B cell (primary cell): ENCODE measurements at regions not wholly inside any gene's neighbourhood (a gene's known extent, or its start where the extent isn't known, plus 50 kb on each side); places are given as distances from the start of the nearest gene placed in this dataset.

Source experiments
- ATAC-seq: fragments of 200-7000 bp; cut with Tn5 transposase; one replicate; pipeline ENCODE4 v1.10.0; 2021; ENCODE audit warnings: low read depth, mild to moderate bottlenecking, moderate number of reproducible peaks, moderate library complexity
- CTCF ChIA-PET: fragments of 350-600 bp; sonication (Branson Sonifier 250); formaldehyde crosslinking; loops from one replicate; lab custom pipeline; 2021; ENCODE audit warnings: antibody characterized with exemption, inconsistent platforms; lab: Charles Lee
- POLR2A ChIA-PET: fragments of 350-600 bp; sonication (Branson Sonifier 250); formaldehyde crosslinking; loops from one replicate; lab custom pipeline; 2021; ENCODE audit warnings: antibody characterized with exemption; lab: Charles Lee
- DNase-seq: peaks from one replicate; pipeline ENCODE4 v3.0.0; 2013
- H2AFZ ChIP-seq: 2 replicates; pipeline ENCODE4 v1.6.1; 2012; ENCODE audit warnings: mild to moderate bottlenecking, low read depth, low read length; ENCODE audit not compliant: insufficient read depth, poor library complexity, severe bottlenecking
- H3K27ac ChIP-seq, 2 donors: 1 replicate in 1 of 2; 2 replicates in 1 of 2; pipeline ENCODE4 v1.5.1; 2012 to 2013; ENCODE audit warnings: low read length in 2 of 2, mild to moderate bottlenecking in 2 of 2, moderate library complexity in 1 of 2
- H3K27me3 ChIP-seq, 4 experiments: fragments of 200-600 bp in 1 of 4; sonication (generic) in 1 of 4; replicated peaks in 1 of 4; 1 replicate in 2 of 4; 2 replicates in 2 of 4; pipeline versions ENCODE4 v1.6.1 to v1.7.0; 2013 to 2016; ENCODE audit warnings: low read length in 3 of 4, mild to moderate bottlenecking in 2 of 4, mixed read lengths in 1 of 4, moderate library complexity in 1 of 4; ENCODE audit not compliant: insufficient read depth in 4 of 4, control insufficient read depth in 3 of 4; ENCODE audit errors: control extremely low read depth in 1 of 4
- H3K36me3 ChIP-seq, 2 experiments: replicated peaks in 1 of 2; 1 replicate in 1 of 2; 2 replicates in 1 of 2; pipeline versions ENCODE4 v1.6.1 to v1.7.1; 2013; ENCODE audit warnings: low read length in 1 of 2; ENCODE audit not compliant: insufficient read depth in 2 of 2, control insufficient read depth in 1 of 2; ENCODE audit errors: control extremely low read depth in 1 of 2, extremely low read depth in 1 of 2
- H3K4me1 ChIP-seq, 2 donors: fragments of 200-600 bp in 1 of 2; sonication (generic) in 1 of 2; 1 replicate in 1 of 2; 2 replicates in 1 of 2; pipeline versions ENCODE4 v1.5.1 to v1.6.1; 2013 to 2017; ENCODE audit warnings: low read length in 2 of 2; ENCODE audit not compliant: control insufficient read depth in 2 of 2, insufficient read depth in 2 of 2
- H3K4me2 ChIP-seq: replicated peaks from 2 replicates; pipeline ENCODE3; 2012; ENCODE audit warnings: mild to moderate bottlenecking, low read depth, low read length; ENCODE audit not compliant: poor library complexity, severe bottlenecking
- H3K4me3 ChIP-seq, 5 experiments: fragments of 200-600 bp in 1 of 5; sonication (generic) in 1 of 5; 1 replicate in 3 of 5; 2 replicates in 2 of 5; pipeline versions ENCODE4 v1.5.1 to v1.7.0; 2011 to 2016; ENCODE audit warnings: low read length in 4 of 5, mild to moderate bottlenecking in 4 of 5, low read depth in 2 of 5, control low read depth in 1 of 5, moderate library complexity in 1 of 5; ENCODE audit not compliant: insufficient read depth in 1 of 5; ENCODE audit errors: control extremely low read depth in 1 of 5, extremely low read depth in 1 of 5
- H3K79me2 ChIP-seq: fragments of 200-600 bp; sonication (generic); one replicate; pipeline ENCODE4 v1.6.0; 2016; ENCODE audit warnings: low read length; ENCODE audit not compliant: control insufficient read depth, insufficient read depth
- H3K9ac ChIP-seq: fragments of 200-600 bp; sonication (generic); 2 replicates; pipeline ENCODE4 v1.6.1; 2017; ENCODE audit warnings: mild to moderate bottlenecking, low read length, moderate library complexity
- H3K9me3 ChIP-seq, 3 donors: one replicate each; pipeline versions ENCODE4 v1.6.1 to v1.7.1; 2013; ENCODE audit warnings: low read length in 2 of 3; ENCODE audit not compliant: control insufficient read depth in 2 of 3, insufficient read depth in 1 of 3; ENCODE audit errors: control extremely low read depth in 1 of 3
- H4K20me1 ChIP-seq: 2 replicates; pipeline ENCODE4 v1.6.0; 2012; ENCODE audit warnings: mild to moderate bottlenecking, low read length; ENCODE audit not compliant: insufficient read depth, control insufficient read depth, poor library complexity, severe bottlenecking
- H3K27ac Mint-ChIP-seq: one replicate; pipeline ENCODE4 v1.8.0; 2021; ENCODE audit warnings: mixed read lengths
- H3K27me3 Mint-ChIP-seq: one replicate; pipeline ENCODE4 v1.8.0; 2021; ENCODE audit warnings: mixed read lengths
- H3K4me1 Mint-ChIP-seq: one replicate; pipeline ENCODE4 v1.8.0; 2021; ENCODE audit warnings: mixed read lengths
- H3K4me3 Mint-ChIP-seq: one replicate; pipeline ENCODE4 v1.8.0; 2021; ENCODE audit warnings: mixed read lengths
- H3K9me3 Mint-ChIP-seq: one replicate; pipeline ENCODE4 v1.8.0; 2022; ENCODE audit warnings: mixed read lengths; ENCODE audit not compliant: insufficient read depth
- EZH2 ChIP-seq: IDR thresholded peaks from 2 replicates; pipeline ENCODE4 v1.6.1; 2012; ENCODE audit warnings: borderline replicate concordance, low read depth, mild to moderate bottlenecking, moderate library complexity, low read length; ENCODE audit not compliant: insufficient read depth, poor library complexity, severe bottlenecking
- WGBS: methylation state at CpG from one replicate; pipeline ENCODE4 v1.1.5; 2013; ENCODE audit warnings: missing lambda C conversion rate; ENCODE audit not compliant: insufficient coverage; 5-methylcytosine and 5-hydroxymethylcytosine counted together
- intact Hi-C: fragments of 100-400 bp; cut with micrococcal nuclease; formaldehyde crosslinking; loops from one replicate; pipeline ENCODE4 v1.10.0; 2022
- TF ChIP-seq, protein P1 (sequence below): fragments of 200-600 bp; IDR thresholded peaks from one replicate; pipeline ENCODE4 v1.8.0; 2022; ENCODE audit warnings: antibody characterized with exemption, mild to moderate bottlenecking

DNA sequence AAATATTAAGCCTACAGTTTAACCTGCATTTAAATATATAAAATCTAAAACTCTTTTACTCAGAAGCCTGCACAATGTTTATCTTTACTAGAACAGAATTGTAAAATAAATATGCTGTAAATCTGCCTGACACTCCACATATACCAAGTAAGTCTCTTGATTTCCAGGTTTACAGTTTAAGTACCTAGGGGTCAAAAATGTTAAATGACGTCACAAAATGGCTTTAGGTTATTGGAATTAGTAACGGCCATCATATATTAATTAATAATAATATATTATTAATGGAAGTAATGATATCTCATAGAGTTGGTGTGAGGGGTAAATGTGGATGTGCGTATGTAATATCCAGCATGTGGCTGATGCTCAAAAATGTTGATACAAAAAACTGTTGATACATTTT, 114.8 kb upstream of the ANO5 start:
- Mint-ChIP-seq H3K27ac (no peak overlapping the region), H3K27me3 (no peaks in the 10 kb centered on the region), H3K9me3 (peaks cover 6% of the 10 kb centered on the region), H3K4me1 (no peaks in the 10 kb centered on the region), H3K4me3 (no peak overlapping the region)
- Histone ChIP-seq H3K9ac (no peak overlapping the region), H3K4me2 (no peak overlapping the region), H3K79me2 (no peaks in the 10 kb centered on the region), H3K9me3 (no peaks in the 10 kb centered on the region), H4K20me1 (no peaks in the 10 kb centered on the region), H3K27me3 (no peaks in the 10 kb centered on the region), H3K36me3 (no peaks in the 10 kb centered on the region), H3K4me3 (no peak overlapping the region), H2AFZ (no peak overlapping the region), H3K4me1 (no peaks in the 10 kb centered on the region), H3K27ac (no peak overlapping the region)
- no peak for DNase-seq
- CTCF ChIA-PET, result no interaction called here
- intact Hi-C loops, result no loop called here
- TF ChIP-seq, protein P1, sequence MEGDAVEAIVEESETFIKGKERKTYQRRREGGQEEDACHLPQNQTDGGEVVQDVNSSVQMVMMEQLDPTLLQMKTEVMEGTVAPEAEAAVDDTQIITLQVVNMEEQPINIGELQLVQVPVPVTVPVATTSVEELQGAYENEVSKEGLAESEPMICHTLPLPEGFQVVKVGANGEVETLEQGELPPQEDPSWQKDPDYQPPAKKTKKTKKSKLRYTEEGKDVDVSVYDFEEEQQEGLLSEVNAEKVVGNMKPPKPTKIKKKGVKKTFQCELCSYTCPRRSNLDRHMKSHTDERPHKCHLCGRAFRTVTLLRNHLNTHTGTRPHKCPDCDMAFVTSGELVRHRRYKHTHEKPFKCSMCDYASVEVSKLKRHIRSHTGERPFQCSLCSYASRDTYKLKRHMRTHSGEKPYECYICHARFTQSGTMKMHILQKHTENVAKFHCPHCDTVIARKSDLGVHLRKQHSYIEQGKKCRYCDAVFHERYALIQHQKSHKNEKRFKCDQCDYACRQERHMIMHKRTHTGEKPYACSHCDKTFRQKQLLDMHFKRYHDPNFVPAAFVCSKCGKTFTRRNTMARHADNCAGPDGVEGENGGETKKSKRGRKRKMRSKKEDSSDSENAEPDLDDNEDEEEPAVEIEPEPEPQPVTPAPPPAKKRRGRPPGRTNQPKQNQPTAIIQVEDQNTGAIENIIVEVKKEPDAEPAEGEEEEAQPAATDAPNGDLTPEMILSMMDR, result no peak
- no peak for TF ChIP-seq EZH2
- POLR2A ChIA-PET, result no interaction called here
- no peak for ATAC-seq
- WGBS, result no CpG with 5 or more reads among the region's 3 CpGs

DNA sequence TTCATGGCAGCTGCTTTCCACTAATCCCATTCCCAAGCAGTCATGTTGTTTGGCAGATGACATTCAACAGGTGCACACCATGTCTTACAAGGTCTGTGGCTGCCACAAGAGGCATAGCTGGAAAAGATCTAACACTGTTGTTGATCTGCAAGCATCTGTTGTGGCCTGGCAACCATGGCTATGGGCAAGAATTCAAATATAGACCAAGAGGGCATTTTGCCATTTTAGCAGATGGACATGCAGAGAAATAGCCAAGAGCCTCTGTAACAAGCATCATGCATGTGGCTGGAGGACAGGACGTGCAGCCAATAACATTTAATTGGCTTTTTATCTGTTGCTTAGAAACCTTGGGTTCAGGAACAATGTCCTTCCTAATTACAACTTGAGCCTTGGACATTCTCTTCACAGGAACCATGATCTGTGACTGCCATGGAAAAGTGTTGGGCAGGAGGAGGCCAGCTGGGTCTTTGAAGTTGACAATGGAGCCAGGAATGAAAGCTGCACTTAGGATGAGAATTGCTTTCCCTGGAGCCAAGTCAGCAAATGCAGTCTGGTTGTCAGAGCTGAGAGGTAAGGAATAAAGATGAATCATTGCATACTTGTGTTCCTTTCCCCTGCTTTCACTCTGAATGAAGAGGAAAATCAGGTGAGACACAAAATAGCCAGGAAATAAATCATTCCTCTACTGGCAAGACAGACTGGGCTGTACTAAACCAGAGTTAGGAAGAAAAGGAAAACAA, 113.6 kb upstream of the ANO5 start:
- H3K9me3 Mint-ChIP-seq, result peaks cover 6% of the 10 kb centered on the region
- Histone ChIP-seq H3K27ac (no peak overlapping the region), H3K4me1 (no peaks in the 10 kb centered on the region), H4K20me1 (no peaks in the 10 kb centered on the region), H3K9ac (no peak overlapping the region), H3K4me2 (no peak overlapping the region), H3K9me3 (no peaks in the 10 kb centered on the region), H3K79me2 (no peaks in the 10 kb centered on the region), H3K36me3 (no peaks in the 10 kb centered on the region), H2AFZ (no peak overlapping the region), H3K27me3 (no peaks in the 10 kb centered on the region), H3K4me3 (no peak overlapping the region)
- no peak overlapping the region for H3K4me3 Mint-ChIP-seq
- H3K4me1 Mint-ChIP-seq, result no peaks in the 10 kb centered on the region
- ChIA-PET CTCF (no interaction called here), POLR2A (no interaction called here)
- intact Hi-C loops, result no loop called here
- no peaks in the 10 kb centered on the region for H3K27me3 Mint-ChIP-seq
- DNase-seq (no peak), ATAC-seq (no peak)
- no peak overlapping the region for H3K27ac Mint-ChIP-seq
- 75% methylated on average over 1 of the region's 1 CpG for WGBS
- no peak for TF ChIP-seq EZH2
- TF ChIP-seq, protein P1, result no peak
